Stimulated activated CD8-positive, alpha-beta memory T cell treated with anti-CD3 and anti-CD28 coated beads, Interleukin-7, amount 100 ng/mL, for 1 hour (primary cell): ENCODE measurements at regions not wholly inside any gene's neighbourhood (a gene's known extent, or its start where the extent isn't known, plus 50 kb on each side); places are given as distances from the start of the nearest gene placed in this dataset.

Experiments
- DNase-seq, 2 donors: peaks; one replicate each; pipeline ENCODE4 v3.0.0-alpha.2; 2020; ENCODE audit warnings: low read depth in 2 of 2

- DNase-seq = no peak
These were observed 513.0 kb upstream of the CDH11 start for GRCh38 chr16:65634833-65635232.

DNA sequence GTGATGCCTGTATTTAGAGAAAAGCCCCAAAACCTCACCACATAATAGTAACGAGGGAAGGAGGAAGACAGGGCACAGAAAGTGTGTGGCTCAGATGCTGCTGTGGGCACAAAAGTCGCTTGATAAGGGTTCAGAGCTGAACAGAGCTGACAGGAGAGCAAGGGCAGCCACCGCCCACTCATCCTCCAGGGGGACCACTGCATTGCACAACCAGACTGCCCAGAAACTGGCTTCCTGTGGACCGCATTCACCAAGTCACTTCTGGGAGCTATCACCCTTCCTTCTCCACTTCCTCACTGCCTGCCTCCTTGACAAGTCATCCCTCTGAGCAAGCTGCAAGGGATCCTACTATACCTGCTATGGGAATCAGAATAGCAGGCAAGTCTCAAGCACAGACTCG lies 512.4 kb upstream of the CDH11 start:
- no peak for DNase-seq

GRCh38 chr16:65624666-65625065 lies 502.8 kb upstream of the CDH11 start:
- DNase-seq = no peak

DNA sequence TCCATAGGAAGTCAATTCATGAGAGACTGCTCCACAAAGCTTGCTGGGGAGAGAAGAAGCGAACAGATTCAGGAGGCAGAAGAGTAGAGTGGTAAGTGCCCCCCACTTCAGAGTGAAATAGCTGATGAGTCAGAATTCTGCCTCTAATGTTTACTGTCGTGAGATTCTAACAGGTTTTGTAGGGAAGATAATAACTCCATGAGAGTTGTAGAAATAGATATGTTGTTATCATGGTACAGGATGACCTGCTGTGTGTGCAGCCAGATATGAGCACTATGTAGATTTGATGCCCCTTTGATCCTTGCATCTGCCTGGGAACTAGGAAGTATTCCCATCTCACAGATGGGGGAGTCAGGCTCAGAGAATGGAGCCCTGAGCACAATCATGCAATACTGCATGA lies 502.4 kb upstream of the CDH11 start:
- no peak for DNase-seq

- no peak for DNase-seq
These were observed 501.0 kb upstream of the CDH11 start for GRCh38 chr16:65622871-65623270.

DNA sequence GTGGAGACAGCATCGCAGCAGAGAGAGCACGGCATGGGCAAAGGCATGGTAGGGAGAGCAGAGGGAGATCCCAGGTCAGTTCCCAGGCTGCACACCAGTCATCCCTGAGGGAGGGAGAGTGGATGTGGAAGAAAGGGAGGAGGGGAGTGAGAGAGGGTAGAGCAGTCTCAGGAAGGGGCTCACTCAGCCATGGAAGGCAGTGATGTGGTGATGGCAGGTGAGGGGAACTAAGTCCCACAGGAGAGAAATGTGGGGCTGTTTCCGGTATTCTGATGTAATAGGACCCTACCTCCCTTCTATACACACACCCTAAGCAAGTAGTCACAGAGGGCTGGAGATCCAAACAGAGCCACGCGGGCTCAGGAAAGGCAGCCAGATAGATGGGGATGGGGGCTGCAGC lies 500.3 kb upstream of the CDH11 start:
- no peak for DNase-seq

- DNase-seq = no peak
These were observed 499.8 kb upstream of the CDH11 start for GRCh38 chr16:65621640-65622039.

- DNase-seq = no peak
These were observed 497.7 kb upstream of the CDH11 start for GRCh38 chr16:65619606-65620005.

DNA sequence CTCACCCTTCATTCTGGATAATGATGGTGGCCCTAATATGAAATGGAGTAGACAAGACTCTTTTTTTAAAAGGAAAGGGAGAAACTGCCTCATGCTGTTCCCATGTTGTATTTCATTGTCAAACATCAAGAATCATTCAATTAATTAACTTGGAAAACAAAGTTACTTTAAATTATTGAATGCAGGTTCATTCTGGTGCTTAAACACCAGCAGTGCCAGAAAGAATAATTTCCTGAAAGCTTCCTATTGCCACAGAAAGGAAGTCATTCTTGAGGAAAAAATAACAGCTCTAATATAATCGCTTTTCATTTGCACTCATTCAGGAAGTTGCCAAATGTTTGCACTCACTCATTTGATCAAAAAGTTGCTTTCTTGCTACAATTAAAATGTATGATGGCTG lies 497.1 kb upstream of the CDH11 start:
- no peak for DNase-seq

DNA sequence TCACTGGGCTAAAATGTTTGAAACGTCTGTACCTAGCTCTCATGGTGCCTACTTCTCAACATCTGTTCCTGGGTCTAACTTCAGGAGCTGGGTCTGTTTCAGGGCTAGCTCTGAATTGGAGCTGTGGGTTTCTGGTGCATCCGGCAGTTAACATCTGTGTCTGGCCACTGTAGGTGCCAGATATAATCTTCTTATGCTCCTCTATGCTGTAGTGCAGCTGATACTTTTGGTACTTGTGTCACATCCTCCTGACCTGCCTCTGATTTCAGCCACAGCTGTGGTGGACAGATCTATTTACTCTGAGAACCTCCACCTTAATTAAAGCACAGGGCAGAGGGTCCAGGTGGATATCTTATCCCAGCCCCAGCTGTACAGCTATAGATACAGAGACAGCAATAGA lies 496.5 kb upstream of the CDH11 start:
- DNase-seq = no peak

DNA sequence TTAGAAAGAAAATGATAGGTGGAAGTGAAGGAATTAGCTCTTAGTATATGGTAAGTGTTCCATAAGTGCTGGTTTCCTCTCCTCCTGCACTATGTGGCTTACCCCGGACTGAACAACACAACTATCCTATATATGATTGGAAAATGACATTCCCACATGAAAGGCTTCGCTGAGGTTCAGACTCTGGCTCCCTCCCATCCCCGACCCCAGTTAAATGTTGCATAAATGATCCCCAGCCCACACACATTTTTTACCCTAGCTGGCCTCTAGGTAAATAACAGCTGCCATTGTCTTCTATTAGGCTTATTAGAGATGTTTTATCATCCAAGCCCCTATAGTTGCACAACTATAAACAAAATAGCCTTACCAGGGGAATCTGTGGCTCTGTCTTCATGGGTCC lies 495.6 kb upstream of the CDH11 start:
- DNase-seq = no peak

GRCh38 chr16:65608455-65608854 lies 486.6 kb upstream of the CDH11 start:
- no peak for DNase-seq

GRCh38 chr16:65604771-65605170 lies 482.9 kb upstream of the CDH11 start:
- no peak for DNase-seq

- no peak for DNase-seq
These were observed 479.9 kb upstream of the CDH11 start for GRCh38 chr16:65601781-65602180.

- no peak for DNase-seq
These were observed 478.8 kb upstream of the CDH11 start for GRCh38 chr16:65600629-65601028.

GRCh38 chr16:65600046-65600445 lies 478.2 kb upstream of the CDH11 start:
- no peak for DNase-seq

- DNase-seq = no peak
These were observed 476.8 kb upstream of the CDH11 start for GRCh38 chr16:65598621-65599020.

- DNase-seq = no peak
These were observed 461.6 kb upstream of the CDH11 start for GRCh38 chr16:65583498-65583897.

- DNase-seq = no peak
These were observed 457.2 kb upstream of the CDH11 start for GRCh38 chr16:65579050-65579449.

DNA sequence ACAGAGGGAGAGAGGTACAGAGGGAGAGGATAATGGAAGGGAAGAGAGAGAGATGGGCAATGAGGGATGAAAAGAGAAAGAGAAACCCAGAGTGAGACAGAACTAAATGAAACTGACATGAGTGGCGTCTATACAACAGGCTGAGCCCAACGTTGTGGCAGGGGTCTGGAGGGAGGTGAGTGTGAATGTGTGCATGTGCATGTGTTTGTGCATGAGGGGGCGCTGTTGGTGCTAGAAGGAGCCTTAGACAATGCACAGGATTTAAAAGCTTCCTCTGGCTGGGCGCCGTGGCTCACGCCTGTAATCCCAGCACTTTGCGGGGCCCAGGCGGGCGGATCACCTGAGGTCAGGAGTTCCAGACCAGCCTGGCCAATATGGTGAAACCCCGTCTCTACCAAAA lies 454.8 kb upstream of the CDH11 start:
- no peak for DNase-seq

DNA sequence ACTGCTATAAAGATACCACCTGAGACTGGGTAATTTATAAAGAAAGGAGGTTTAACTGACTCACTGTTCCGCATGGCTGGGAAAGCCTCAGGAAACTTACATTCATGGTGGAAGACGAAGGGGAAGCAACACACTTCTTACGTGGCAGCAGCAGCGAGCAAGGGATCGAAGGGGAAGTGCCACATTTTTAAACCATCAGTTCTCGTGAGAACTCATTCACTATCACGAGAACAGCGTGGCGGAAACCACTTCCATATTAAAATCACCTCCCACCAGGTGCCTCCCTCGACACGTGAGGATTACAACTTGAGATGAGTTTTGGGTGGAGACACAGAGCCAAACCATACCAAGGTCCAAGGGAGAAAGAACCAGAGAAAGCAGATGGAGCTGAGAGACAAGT lies 454.3 kb upstream of the CDH11 start:
- no peak for DNase-seq

DNA sequence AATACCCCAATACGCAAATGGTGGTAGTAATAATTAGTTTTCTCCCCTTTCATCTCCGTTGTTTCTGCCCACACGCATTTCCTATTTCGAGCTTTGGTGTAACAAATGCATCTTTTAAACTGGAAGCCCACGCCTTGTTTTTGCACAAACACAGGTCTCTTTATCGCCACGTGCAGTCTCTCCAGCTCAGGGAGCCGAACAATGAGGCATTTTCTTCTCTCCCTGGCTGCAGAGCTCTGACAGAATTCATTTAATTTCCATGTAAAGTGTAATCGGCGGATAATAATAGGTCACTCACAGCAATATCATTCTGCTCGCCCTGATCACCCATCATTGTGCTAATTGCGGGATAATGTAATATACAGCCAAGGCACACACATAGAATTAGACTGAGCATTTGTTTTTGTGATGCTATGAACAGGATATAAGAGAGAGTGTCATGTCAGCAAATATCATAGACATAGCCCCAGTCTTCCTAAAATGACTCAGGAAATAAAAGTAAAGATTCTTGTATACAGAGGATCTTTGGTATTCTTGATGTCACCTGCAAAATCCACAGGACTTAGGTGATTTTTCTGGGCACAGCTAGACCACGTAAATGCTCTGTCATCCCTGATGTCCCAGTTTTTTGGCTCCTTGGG lies 452.6 kb upstream of the CDH11 start:
- no peak for DNase-seq

- no peak for DNase-seq
These were observed 450.3 kb upstream of the CDH11 start for GRCh38 chr16:65572156-65572555.

GRCh38 chr16:65570261-65570660 lies 448.4 kb upstream of the CDH11 start:
- no peak for DNase-seq

DNA sequence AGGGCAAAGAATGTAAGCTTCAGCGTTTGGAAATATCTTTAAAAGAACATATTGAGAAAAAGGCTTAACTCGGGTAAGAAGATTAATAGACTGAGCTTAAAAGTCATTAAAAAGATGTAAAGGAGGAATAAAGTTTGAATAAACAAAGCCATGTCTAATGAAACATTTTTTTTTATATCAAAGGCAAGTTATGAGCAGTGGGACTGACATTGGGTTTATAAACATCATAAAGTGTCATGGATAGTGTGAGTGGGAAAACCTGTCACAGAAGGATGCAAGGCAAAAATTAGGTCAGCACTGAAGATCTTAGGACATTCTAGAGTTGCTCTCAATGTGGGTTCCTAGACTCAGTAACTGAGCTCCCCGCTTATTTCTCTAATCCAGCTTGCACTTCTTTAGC lies 438.0 kb upstream of the CDH11 start:
- no peak for DNase-seq
